B cell (primary cell): ENCODE measurements at regions not wholly inside any gene's neighbourhood (a gene's known extent, or its start where the extent isn't known, plus 50 kb on each side); places are given as distances from the start of the nearest gene placed in this dataset.

ENCODE experiments used
- ATAC-seq: fragments of 200-7000 bp; cut with Tn5 transposase; one replicate; pipeline ENCODE4 v1.10.0; 2021; ENCODE audit warnings: low read depth, mild to moderate bottlenecking, moderate number of reproducible peaks, moderate library complexity
- CTCF ChIA-PET: fragments of 350-600 bp; sonication (Branson Sonifier 250); formaldehyde crosslinking; loops from one replicate; lab custom pipeline; 2021; ENCODE audit warnings: antibody characterized with exemption, inconsistent platforms; lab: Charles Lee
- POLR2A ChIA-PET: fragments of 350-600 bp; sonication (Branson Sonifier 250); formaldehyde crosslinking; loops from one replicate; lab custom pipeline; 2021; ENCODE audit warnings: antibody characterized with exemption; lab: Charles Lee
- DNase-seq: peaks from one replicate; pipeline ENCODE4 v3.0.0; 2013
- H2AFZ ChIP-seq: 2 replicates; pipeline ENCODE4 v1.6.1; 2012; ENCODE audit warnings: mild to moderate bottlenecking, low read depth, low read length; ENCODE audit not compliant: insufficient read depth, poor library complexity, severe bottlenecking
- H3K27ac ChIP-seq, 2 donors: 1 replicate in 1 of 2; 2 replicates in 1 of 2; pipeline ENCODE4 v1.5.1; 2012 to 2013; ENCODE audit warnings: low read length in 2 of 2, mild to moderate bottlenecking in 2 of 2, moderate library complexity in 1 of 2
- H3K27me3 ChIP-seq, 4 experiments: fragments of 200-600 bp in 1 of 4; sonication (generic) in 1 of 4; replicated peaks in 1 of 4; 1 replicate in 2 of 4; 2 replicates in 2 of 4; pipeline versions ENCODE4 v1.6.1 to v1.7.0; 2013 to 2016; ENCODE audit warnings: low read length in 3 of 4, mild to moderate bottlenecking in 2 of 4, mixed read lengths in 1 of 4, moderate library complexity in 1 of 4; ENCODE audit not compliant: insufficient read depth in 4 of 4, control insufficient read depth in 3 of 4; ENCODE audit errors: control extremely low read depth in 1 of 4
- H3K36me3 ChIP-seq, 2 experiments: replicated peaks in 1 of 2; 1 replicate in 1 of 2; 2 replicates in 1 of 2; pipeline versions ENCODE4 v1.6.1 to v1.7.1; 2013; ENCODE audit warnings: low read length in 1 of 2; ENCODE audit not compliant: insufficient read depth in 2 of 2, control insufficient read depth in 1 of 2; ENCODE audit errors: control extremely low read depth in 1 of 2, extremely low read depth in 1 of 2
- H3K4me1 ChIP-seq, 2 donors: fragments of 200-600 bp in 1 of 2; sonication (generic) in 1 of 2; 1 replicate in 1 of 2; 2 replicates in 1 of 2; pipeline versions ENCODE4 v1.5.1 to v1.6.1; 2013 to 2017; ENCODE audit warnings: low read length in 2 of 2; ENCODE audit not compliant: control insufficient read depth in 2 of 2, insufficient read depth in 2 of 2
- H3K4me2 ChIP-seq: replicated peaks from 2 replicates; pipeline ENCODE3; 2012; ENCODE audit warnings: mild to moderate bottlenecking, low read depth, low read length; ENCODE audit not compliant: poor library complexity, severe bottlenecking
- H3K4me3 ChIP-seq, 5 experiments: fragments of 200-600 bp in 1 of 5; sonication (generic) in 1 of 5; 1 replicate in 3 of 5; 2 replicates in 2 of 5; pipeline versions ENCODE4 v1.5.1 to v1.7.0; 2011 to 2016; ENCODE audit warnings: low read length in 4 of 5, mild to moderate bottlenecking in 4 of 5, low read depth in 2 of 5, control low read depth in 1 of 5, moderate library complexity in 1 of 5; ENCODE audit not compliant: insufficient read depth in 1 of 5; ENCODE audit errors: control extremely low read depth in 1 of 5, extremely low read depth in 1 of 5
- H3K79me2 ChIP-seq: fragments of 200-600 bp; sonication (generic); one replicate; pipeline ENCODE4 v1.6.0; 2016; ENCODE audit warnings: low read length; ENCODE audit not compliant: control insufficient read depth, insufficient read depth
- H3K9ac ChIP-seq: fragments of 200-600 bp; sonication (generic); 2 replicates; pipeline ENCODE4 v1.6.1; 2017; ENCODE audit warnings: mild to moderate bottlenecking, low read length, moderate library complexity
- H3K9me3 ChIP-seq, 3 donors: one replicate each; pipeline versions ENCODE4 v1.6.1 to v1.7.1; 2013; ENCODE audit warnings: low read length in 2 of 3; ENCODE audit not compliant: control insufficient read depth in 2 of 3, insufficient read depth in 1 of 3; ENCODE audit errors: control extremely low read depth in 1 of 3
- H4K20me1 ChIP-seq: 2 replicates; pipeline ENCODE4 v1.6.0; 2012; ENCODE audit warnings: mild to moderate bottlenecking, low read length; ENCODE audit not compliant: insufficient read depth, control insufficient read depth, poor library complexity, severe bottlenecking
- H3K27ac Mint-ChIP-seq: one replicate; pipeline ENCODE4 v1.8.0; 2021; ENCODE audit warnings: mixed read lengths
- H3K27me3 Mint-ChIP-seq: one replicate; pipeline ENCODE4 v1.8.0; 2021; ENCODE audit warnings: mixed read lengths
- H3K4me1 Mint-ChIP-seq: one replicate; pipeline ENCODE4 v1.8.0; 2021; ENCODE audit warnings: mixed read lengths
- H3K4me3 Mint-ChIP-seq: one replicate; pipeline ENCODE4 v1.8.0; 2021; ENCODE audit warnings: mixed read lengths
- H3K9me3 Mint-ChIP-seq: one replicate; pipeline ENCODE4 v1.8.0; 2022; ENCODE audit warnings: mixed read lengths; ENCODE audit not compliant: insufficient read depth
- EZH2 ChIP-seq: IDR thresholded peaks from 2 replicates; pipeline ENCODE4 v1.6.1; 2012; ENCODE audit warnings: borderline replicate concordance, low read depth, mild to moderate bottlenecking, moderate library complexity, low read length; ENCODE audit not compliant: insufficient read depth, poor library complexity, severe bottlenecking
- WGBS: methylation state at CpG from one replicate; pipeline ENCODE4 v1.1.5; 2013; ENCODE audit warnings: missing lambda C conversion rate; ENCODE audit not compliant: insufficient coverage; 5-methylcytosine and 5-hydroxymethylcytosine counted together
- intact Hi-C: fragments of 100-400 bp; cut with micrococcal nuclease; formaldehyde crosslinking; loops from one replicate; pipeline ENCODE4 v1.10.0; 2022
- TF ChIP-seq, protein P1 (sequence below): fragments of 200-600 bp; IDR thresholded peaks from one replicate; pipeline ENCODE4 v1.8.0; 2022; ENCODE audit warnings: antibody characterized with exemption, mild to moderate bottlenecking

DNA sequence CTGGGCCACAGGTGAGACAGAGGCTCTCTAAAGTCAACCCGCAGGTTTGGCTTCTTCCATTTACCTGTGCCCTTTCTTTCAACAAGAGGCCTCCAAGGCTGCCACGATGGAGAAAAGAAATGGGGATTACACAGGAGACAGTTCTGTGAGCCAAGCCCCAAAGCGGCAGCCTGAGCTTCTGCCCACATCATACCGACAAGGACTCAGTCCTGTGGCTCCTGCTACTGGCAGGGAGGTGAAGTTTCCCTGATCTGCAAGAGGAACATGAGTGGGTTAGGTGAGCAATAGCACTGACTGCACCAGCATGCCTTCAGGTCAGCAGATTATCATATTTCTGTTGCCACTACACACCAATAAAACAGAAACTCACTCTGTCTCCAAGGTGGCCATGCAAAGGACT is 800.0 kb downstream of the KCNJ18 start:
- no peaks in the 10 kb centered on the region for H3K4me1 ChIP-seq
- H2AFZ ChIP-seq = no peak overlapping the region
- ChIA-PET CTCF (no interaction called here), POLR2A (no interaction called here)
- no peak for ATAC-seq
- Mint-ChIP-seq H3K4me1 (no peaks in the 10 kb centered on the region), H3K27ac (no peak overlapping the region), H3K4me3 (no peak overlapping the region), H3K27me3 (no peaks in the 10 kb centered on the region), H3K9me3 (peaks cover 15% of the 10 kb centered on the region)
- H3K9me3 ChIP-seq = peaks cover 0 to 33% (median 4%) of the 10 kb centered on the region in 3 donors
- no peaks in the 10 kb centered on the region for H3K27me3 ChIP-seq
- no peak overlapping the region for H3K27ac ChIP-seq
- no peak overlapping the region for H3K9ac ChIP-seq
- H3K4me3 ChIP-seq = no peak overlapping the region
- H4K20me1 ChIP-seq = no peaks in the 10 kb centered on the region
- WGBS = 29% methylated on average over 2 of the region's 4 CpGs
- intact Hi-C loops = no loop called here
- H3K4me2 ChIP-seq = no peak overlapping the region
- H3K36me3 ChIP-seq = no peaks in the 10 kb centered on the region
- TF ChIP-seq, protein P1, sequence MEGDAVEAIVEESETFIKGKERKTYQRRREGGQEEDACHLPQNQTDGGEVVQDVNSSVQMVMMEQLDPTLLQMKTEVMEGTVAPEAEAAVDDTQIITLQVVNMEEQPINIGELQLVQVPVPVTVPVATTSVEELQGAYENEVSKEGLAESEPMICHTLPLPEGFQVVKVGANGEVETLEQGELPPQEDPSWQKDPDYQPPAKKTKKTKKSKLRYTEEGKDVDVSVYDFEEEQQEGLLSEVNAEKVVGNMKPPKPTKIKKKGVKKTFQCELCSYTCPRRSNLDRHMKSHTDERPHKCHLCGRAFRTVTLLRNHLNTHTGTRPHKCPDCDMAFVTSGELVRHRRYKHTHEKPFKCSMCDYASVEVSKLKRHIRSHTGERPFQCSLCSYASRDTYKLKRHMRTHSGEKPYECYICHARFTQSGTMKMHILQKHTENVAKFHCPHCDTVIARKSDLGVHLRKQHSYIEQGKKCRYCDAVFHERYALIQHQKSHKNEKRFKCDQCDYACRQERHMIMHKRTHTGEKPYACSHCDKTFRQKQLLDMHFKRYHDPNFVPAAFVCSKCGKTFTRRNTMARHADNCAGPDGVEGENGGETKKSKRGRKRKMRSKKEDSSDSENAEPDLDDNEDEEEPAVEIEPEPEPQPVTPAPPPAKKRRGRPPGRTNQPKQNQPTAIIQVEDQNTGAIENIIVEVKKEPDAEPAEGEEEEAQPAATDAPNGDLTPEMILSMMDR = no peak
- TF ChIP-seq EZH2 = no peak
- DNase-seq = no peak
- no peaks in the 10 kb centered on the region for H3K79me2 ChIP-seq

DNA sequence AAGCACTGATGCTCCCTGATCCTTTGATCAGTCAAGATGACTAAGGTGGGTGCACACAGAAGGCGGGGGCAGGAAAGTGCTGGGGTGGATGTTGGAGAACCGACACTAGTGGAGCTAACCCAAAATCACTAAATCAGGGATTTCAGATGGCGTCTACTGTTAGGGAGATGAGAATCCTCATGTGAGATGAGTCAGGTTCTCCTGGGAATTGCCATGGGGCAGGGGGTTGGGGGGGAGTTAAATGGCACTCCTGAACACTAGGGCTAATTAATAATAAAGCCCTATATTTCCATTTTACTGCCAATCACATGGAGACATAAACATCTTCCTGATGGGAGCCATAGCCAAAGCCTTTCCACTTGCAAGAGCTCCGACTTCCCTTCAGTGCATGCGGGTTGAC is 804.1 kb downstream of the KCNJ18 start:
- H3K4me2 ChIP-seq = no peak overlapping the region
- no peak overlapping the region for H3K4me3 ChIP-seq
- intact Hi-C loops = no loop called here
- H3K36me3 ChIP-seq = no peaks in the 10 kb centered on the region
- ChIA-PET POLR2A (no interaction called here), CTCF (no interaction called here)
- no peak overlapping the region for H3K27ac ChIP-seq
- peaks cover 0 to 13% (median 0%) of the 10 kb centered on the region in 3 donors for H3K9me3 ChIP-seq
- H3K27me3 ChIP-seq = no peaks in the 10 kb centered on the region
- H2AFZ ChIP-seq = no peak overlapping the region
- no peaks in the 10 kb centered on the region for H3K27me3 Mint-ChIP-seq
- no peak overlapping the region for H3K4me3 Mint-ChIP-seq
- no peaks in the 10 kb centered on the region for H4K20me1 ChIP-seq
- ATAC-seq = no peak
- H3K27ac Mint-ChIP-seq = no peak overlapping the region
- no peaks in the 10 kb centered on the region for H3K4me1 ChIP-seq
- no peak for DNase-seq
- no peaks in the 10 kb centered on the region for H3K79me2 ChIP-seq
- H3K9ac ChIP-seq = no peak overlapping the region
- peaks cover 6% of the 10 kb centered on the region for H3K9me3 Mint-ChIP-seq
- WGBS = no CpG with 5 or more reads among the region's 5 CpGs
- H3K4me1 Mint-ChIP-seq = no peaks in the 10 kb centered on the region
- TF ChIP-seq, protein P1 = no peak
- no peak for TF ChIP-seq EZH2
